GM23338 (cell line): ENCODE measurements at regions not wholly inside any gene's neighbourhood (a gene's known extent, or its start where the extent isn't known, plus 50 kb on each side); places are given as distances from the start of the nearest gene placed in this dataset.

Experiments used
- ATAC-seq: fragments of 200-7000 bp; cut with Tn5 transposase; 3 replicates; pipeline ENCODE4 v1.9.1; 2020
- DNase-seq: peaks from one replicate; pipeline ENCODE4 v3.0.0-alpha.2; 2015; ENCODE audit warnings: low spot score
- H2AFZ ChIP-seq: fragments of 200-600 bp; sonication (generic); 2 replicates; pipeline ENCODE4 v1.8.0; 2016; ENCODE audit warnings: antibody characterized with exemption, mild to moderate bottlenecking, moderate library complexity
- H3F3A ChIP-seq: fragments of 200-600 bp; sonication (generic); replicated peaks from 2 replicates; pipeline ENCODE4 v1.8.0; 2017; ENCODE audit warnings: antibody characterized with exemption, mixed run types, low read depth
- H3K27ac ChIP-seq: fragments of 200-600 bp; sonication (generic); 2 replicates; pipeline ENCODE4 v1.6.1; 2016; ENCODE audit warnings: low read depth
- H3K27me3 ChIP-seq: fragments of 200-600 bp; sonication (generic); 2 replicates; pipeline ENCODE4 v1.8.0; 2016; ENCODE audit warnings: mild to moderate bottlenecking, mixed run types, moderate library complexity; ENCODE audit not compliant: insufficient read depth
- H3K36me3 ChIP-seq: fragments of 200-600 bp; sonication (generic); 2 replicates; pipeline ENCODE4 v1.8.0; 2016; ENCODE audit warnings: mild to moderate bottlenecking; ENCODE audit not compliant: insufficient read depth
- H3K4me1 ChIP-seq: fragments of 200-600 bp; sonication (generic); 2 replicates; pipeline ENCODE4 v1.8.0; 2016; ENCODE audit warnings: mild to moderate bottlenecking, moderate library complexity; ENCODE audit not compliant: insufficient read depth
- H3K4me2 ChIP-seq: fragments of 200-600 bp; sonication (generic); 2 replicates; pipeline ENCODE4 v1.7.1; 2017; ENCODE audit warnings: mixed run types
- H3K4me3 ChIP-seq: fragments of 200-600 bp; sonication (generic); 2 replicates; pipeline ENCODE4 v1.6.1; 2016; ENCODE audit warnings: mixed run types
- H3K79me2 ChIP-seq: fragments of 200-600 bp; sonication (generic); replicated peaks from 2 replicates; pipeline ENCODE4 v1.8.0; 2017; ENCODE audit warnings: mild to moderate bottlenecking; ENCODE audit not compliant: insufficient read depth
- H3K9me2 ChIP-seq: fragments of 200-600 bp; sonication (generic); 2 replicates; pipeline ENCODE4 v1.8.0; 2017; ENCODE audit not compliant: insufficient read depth
- H4K20me1 ChIP-seq: fragments of 200-600 bp; sonication (generic); replicated peaks from 2 replicates; pipeline ENCODE4 v1.8.0; 2017; ENCODE audit warnings: mild to moderate bottlenecking; ENCODE audit not compliant: insufficient read depth
- H3K27ac Mint-ChIP-seq: 2 replicates; pipeline ENCODE4 v1.8.0; 2020; ENCODE audit warnings: inconsistent platforms, mild to moderate bottlenecking, moderate library complexity, mixed read lengths
- H3K27me3 Mint-ChIP-seq: 3 replicates; pipeline ENCODE4 v1.8.0; 2022; ENCODE audit warnings: low read depth, mild to moderate bottlenecking, moderate library complexity, mixed read lengths, inconsistent platforms; ENCODE audit not compliant: insufficient read depth, poor library complexity
- H3K36me3 Mint-ChIP-seq: 3 replicates; pipeline ENCODE4 v1.8.0; 2021; ENCODE audit warnings: low read depth, mild to moderate bottlenecking, inconsistent platforms, moderate library complexity, mixed read lengths
- H3K4me1 Mint-ChIP-seq: 3 replicates; pipeline ENCODE4 v1.8.0; 2020; ENCODE audit warnings: mild to moderate bottlenecking, inconsistent platforms, mixed read lengths
- H3K4me3 Mint-ChIP-seq: 3 replicates; pipeline ENCODE4 v1.8.0; 2021; ENCODE audit warnings: moderate library complexity, mild to moderate bottlenecking, inconsistent platforms, mixed read lengths
- H3K9me3 Mint-ChIP-seq: 3 replicates; pipeline ENCODE4 v1.8.0; 2020; ENCODE audit warnings: moderate library complexity, mild to moderate bottlenecking, inconsistent platforms, mixed read lengths
- CREB1 ChIP-seq: fragments of 250-450 bp; sonication (Bioruptor Pico); IDR thresholded peaks from 2 replicates; pipeline ENCODE4 v1.5.0; 2020; ENCODE audit warnings: low read depth, mild to moderate bottlenecking, moderate library complexity
- EZH2 ChIP-seq: fragments of 200-600 bp; sonication (generic); IDR thresholded peaks from one replicate; pipeline ENCODE4 v1.8.0; 2017; ENCODE audit warnings: antibody characterized with exemption, mild to moderate bottlenecking, low read depth; ENCODE audit not compliant: unreplicated experiment
- EZH2phosphoT487 ChIP-seq: fragments of 200-600 bp; sonication (generic); IDR thresholded peaks from one replicate; pipeline ENCODE4 v1.8.1; 2018; ENCODE audit warnings: antibody characterized with exemption; ENCODE audit not compliant: unreplicated experiment
- JUNB ChIP-seq: IDR thresholded peaks from one replicate; pipeline ENCODE4 v1.6.1; 2016; ENCODE audit warnings: antibody characterized with exemption; ENCODE audit not compliant: unreplicated experiment
- NANOG ChIP-seq: IDR thresholded peaks from 2 replicates; pipeline ENCODE4 v1.6.1; 2016; ENCODE audit warnings: antibody characterized with exemption, borderline replicate concordance
- POLR2AphosphoS5 ChIP-seq: IDR thresholded peaks from 2 replicates; pipeline ENCODE4 v1.6.1; 2016; ENCODE audit warnings: antibody characterized with exemption, low read depth
- REST ChIP-seq: IDR thresholded peaks from one replicate; pipeline ENCODE4 v1.6.1; 2018; ENCODE audit warnings: antibody characterized with exemption; ENCODE audit not compliant: unreplicated experiment
- STAT1 ChIP-seq: IDR thresholded peaks from one replicate; pipeline ENCODE4 v1.6.1; 2016; ENCODE audit warnings: antibody characterized with exemption; ENCODE audit not compliant: unreplicated experiment
- ZNF114 ChIP-seq: fragments of 250-450 bp; sonication (Bioruptor Pico); IDR thresholded peaks from 2 replicates; pipeline ENCODE4 v1.5.0; 2020; ENCODE audit warnings: mild to moderate bottlenecking, moderate library complexity
- ZNF331 ChIP-seq: fragments of 250-450 bp; sonication (Bioruptor Pico); IDR thresholded peaks from 2 replicates; pipeline ENCODE4 v1.5.0; 2020; ENCODE audit warnings: low read depth, mild to moderate bottlenecking, moderate library complexity
- TF ChIP-seq, protein P1 (sequence below), 2 experiments: fragments of 200-600 bp in 1 of 2; sonication (generic) in 1 of 2; conservative IDR thresholded peaks; 2 replicates each; pipeline versions ENCODE4 v1.5.1 to v1.6.1; 2016 to 2017; ENCODE audit warnings: antibody characterized with exemption in 2 of 2, low read depth in 2 of 2, mild to moderate bottlenecking in 2 of 2, moderate library complexity in 1 of 2
- TF ChIP-seq, protein P2 (sequence below): IDR thresholded peaks from 2 replicates; pipeline ENCODE4 v1.6.1; 2016; ENCODE audit warnings: antibody characterized with exemption
- TF ChIP-seq, protein P3 (sequence below): fragments of 250-450 bp; sonication (Bioruptor Pico); IDR thresholded peaks from 2 replicates; pipeline ENCODE4 v1.5.0; 2020; ENCODE audit warnings: mild to moderate bottlenecking, moderate library complexity

GRCh38 chrX:148185631-148186030, 204.5 kb downstream of the FMR1NB start:
- no peak overlapping the region for H2AFZ ChIP-seq
- no peak overlapping the region for H3K4me2 ChIP-seq
- H3K79me2 ChIP-seq, result no peaks in the 10 kb centered on the region
- no peaks in the 10 kb centered on the region for H3K4me1 ChIP-seq
- no peaks in the 10 kb centered on the region; the same call in 2 of the 3 replicates for H3K9me3 Mint-ChIP-seq
- H3K27ac Mint-ChIP-seq, result no peak overlapping the region
- H3F3A ChIP-seq, result no peaks in the 10 kb centered on the region
- H3K4me3 Mint-ChIP-seq, result no peak overlapping the region
- H3K27me3 ChIP-seq, result no peaks in the 10 kb centered on the region
- H4K20me1 ChIP-seq, result no peaks in the 10 kb centered on the region
- TF ChIP-seq ZNF114 (no peak), CREB1 (CRISPR knock-in tag) (no peak), POLR2AphosphoS5 (no peak), EZH2 (no peak), NANOG (no peak), REST (no peak), EZH2phosphoT487 (no peak), ZNF331 (CRISPR knock-in tag) (no peak), STAT1 (no peak), JUNB (no peak)
- TF ChIP-seq, protein P1, sequence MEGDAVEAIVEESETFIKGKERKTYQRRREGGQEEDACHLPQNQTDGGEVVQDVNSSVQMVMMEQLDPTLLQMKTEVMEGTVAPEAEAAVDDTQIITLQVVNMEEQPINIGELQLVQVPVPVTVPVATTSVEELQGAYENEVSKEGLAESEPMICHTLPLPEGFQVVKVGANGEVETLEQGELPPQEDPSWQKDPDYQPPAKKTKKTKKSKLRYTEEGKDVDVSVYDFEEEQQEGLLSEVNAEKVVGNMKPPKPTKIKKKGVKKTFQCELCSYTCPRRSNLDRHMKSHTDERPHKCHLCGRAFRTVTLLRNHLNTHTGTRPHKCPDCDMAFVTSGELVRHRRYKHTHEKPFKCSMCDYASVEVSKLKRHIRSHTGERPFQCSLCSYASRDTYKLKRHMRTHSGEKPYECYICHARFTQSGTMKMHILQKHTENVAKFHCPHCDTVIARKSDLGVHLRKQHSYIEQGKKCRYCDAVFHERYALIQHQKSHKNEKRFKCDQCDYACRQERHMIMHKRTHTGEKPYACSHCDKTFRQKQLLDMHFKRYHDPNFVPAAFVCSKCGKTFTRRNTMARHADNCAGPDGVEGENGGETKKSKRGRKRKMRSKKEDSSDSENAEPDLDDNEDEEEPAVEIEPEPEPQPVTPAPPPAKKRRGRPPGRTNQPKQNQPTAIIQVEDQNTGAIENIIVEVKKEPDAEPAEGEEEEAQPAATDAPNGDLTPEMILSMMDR (conservative IDR thresholded peaks at IDR 0.05; ENCODE audit: low read depth in 2 of 2), result no peak
- TF ChIP-seq, protein P2, sequence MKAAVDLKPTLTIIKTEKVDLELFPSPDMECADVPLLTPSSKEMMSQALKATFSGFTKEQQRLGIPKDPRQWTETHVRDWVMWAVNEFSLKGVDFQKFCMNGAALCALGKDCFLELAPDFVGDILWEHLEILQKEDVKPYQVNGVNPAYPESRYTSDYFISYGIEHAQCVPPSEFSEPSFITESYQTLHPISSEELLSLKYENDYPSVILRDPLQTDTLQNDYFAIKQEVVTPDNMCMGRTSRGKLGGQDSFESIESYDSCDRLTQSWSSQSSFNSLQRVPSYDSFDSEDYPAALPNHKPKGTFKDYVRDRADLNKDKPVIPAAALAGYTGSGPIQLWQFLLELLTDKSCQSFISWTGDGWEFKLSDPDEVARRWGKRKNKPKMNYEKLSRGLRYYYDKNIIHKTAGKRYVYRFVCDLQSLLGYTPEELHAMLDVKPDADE, result no peak
- TF ChIP-seq, protein P3, sequence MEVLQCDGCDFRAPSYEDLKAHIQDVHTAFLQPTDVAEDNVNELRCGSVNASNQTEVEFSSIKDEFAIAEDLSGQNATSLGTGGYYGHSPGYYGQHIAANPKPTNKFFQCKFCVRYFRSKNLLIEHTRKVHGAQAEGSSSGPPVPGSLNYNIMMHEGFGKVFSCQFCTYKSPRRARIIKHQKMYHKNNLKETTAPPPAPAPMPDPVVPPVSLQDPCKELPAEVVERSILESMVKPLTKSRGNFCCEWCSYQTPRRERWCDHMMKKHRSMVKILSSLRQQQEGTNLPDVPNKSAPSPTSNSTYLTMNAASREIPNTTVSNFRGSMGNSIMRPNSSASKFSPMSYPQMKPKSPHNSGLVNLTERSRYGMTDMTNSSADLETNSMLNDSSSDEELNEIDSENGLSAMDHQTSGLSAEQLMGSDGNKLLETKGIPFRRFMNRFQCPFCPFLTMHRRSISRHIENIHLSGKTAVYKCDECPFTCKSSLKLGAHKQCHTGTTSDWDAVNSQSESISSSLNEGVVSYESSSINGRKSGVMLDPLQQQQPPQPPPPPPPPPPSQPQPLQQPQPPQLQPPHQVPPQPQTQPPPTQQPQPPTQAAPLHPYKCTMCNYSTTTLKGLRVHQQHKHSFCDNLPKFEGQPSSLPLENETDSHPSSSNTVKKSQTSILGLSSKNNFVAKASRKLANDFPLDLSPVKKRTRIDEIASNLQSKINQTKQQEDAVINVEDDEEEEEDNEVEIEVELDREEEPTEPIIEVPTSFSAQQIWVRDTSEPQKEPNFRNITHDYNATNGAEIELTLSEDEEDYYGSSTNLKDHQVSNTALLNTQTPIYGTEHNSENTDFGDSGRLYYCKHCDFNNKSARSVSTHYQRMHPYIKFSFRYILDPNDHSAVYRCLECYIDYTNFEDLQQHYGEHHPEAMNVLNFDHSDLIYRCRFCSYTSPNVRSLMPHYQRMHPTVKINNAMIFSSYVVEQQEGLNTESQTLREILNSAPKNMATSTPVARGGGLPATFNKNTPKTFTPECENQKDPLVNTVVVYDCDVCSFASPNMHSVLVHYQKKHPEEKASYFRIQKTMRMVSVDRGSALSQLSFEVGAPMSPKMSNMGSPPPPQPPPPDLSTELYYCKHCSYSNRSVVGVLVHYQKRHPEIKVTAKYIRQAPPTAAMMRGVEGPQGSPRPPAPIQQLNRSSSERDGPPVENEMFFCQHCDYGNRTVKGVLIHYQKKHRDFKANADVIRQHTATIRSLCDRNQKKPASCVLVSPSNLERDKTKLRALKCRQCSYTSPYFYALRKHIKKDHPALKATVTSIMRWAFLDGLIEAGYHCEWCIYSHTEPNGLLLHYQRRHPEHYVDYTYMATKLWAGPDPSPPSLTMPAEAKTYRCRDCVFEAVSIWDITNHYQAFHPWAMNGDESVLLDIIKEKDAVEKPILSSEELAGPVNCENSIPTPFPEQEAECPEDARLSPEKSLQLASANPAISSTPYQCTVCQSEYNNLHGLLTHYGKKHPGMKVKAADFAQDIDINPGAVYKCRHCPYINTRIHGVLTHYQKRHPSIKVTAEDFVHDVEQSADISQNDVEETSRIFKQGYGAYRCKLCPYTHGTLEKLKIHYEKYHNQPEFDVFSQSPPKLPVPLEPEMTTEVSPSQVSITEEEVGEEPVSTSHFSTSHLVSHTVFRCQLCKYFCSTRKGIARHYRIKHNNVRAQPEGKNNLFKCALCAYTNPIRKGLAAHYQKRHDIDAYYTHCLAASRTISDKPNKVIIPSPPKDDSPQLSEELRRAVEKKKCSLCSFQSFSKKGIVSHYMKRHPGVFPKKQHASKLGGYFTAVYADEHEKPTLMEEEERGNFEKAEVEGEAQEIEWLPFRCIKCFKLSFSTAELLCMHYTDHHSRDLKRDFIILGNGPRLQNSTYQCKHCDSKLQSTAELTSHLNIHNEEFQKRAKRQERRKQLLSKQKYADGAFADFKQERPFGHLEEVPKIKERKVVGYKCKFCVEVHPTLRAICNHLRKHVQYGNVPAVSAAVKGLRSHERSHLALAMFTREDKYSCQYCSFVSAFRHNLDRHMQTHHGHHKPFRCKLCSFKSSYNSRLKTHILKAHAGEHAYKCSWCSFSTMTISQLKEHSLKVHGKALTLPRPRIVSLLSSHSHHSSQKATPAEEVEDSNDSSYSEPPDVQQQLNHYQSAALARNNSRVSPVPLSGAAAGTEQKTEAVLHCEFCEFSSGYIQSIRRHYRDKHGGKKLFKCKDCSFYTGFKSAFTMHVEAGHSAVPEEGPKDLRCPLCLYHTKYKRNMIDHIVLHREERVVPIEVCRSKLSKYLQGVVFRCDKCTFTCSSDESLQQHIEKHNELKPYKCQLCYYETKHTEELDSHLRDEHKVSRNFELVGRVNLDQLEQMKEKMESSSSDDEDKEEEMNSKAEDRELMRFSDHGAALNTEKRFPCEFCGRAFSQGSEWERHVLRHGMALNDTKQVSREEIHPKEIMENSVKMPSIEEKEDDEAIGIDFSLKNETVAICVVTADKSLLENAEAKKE (CRISPR knock-in tag), result no peak
- H3K4me3 ChIP-seq, result no peak overlapping the region
- H3K36me3 ChIP-seq, result no peaks in the 10 kb centered on the region
- no peaks in the 10 kb centered on the region for H3K4me1 Mint-ChIP-seq
- no peak for DNase-seq
- H3K36me3 Mint-ChIP-seq, result no peaks in the 10 kb centered on the region
- no peaks in the 10 kb centered on the region for H3K27me3 Mint-ChIP-seq
- no peaks in the 10 kb centered on the region for H3K9me2 ChIP-seq
- no peak overlapping the region for H3K27ac ChIP-seq
- ATAC-seq, result no peak
